ENCODE measurements at regions not wholly inside any gene's neighbourhood (a gene's known extent, or its start where the extent isn't known, plus 50 kb on each side); places are given as distances from the start of the nearest gene placed in this dataset.

- Histone ChIP-seq H2AK5ac (ENCODE audit: insufficient read length, low read length) (no peak overlapping the region), H3K18ac (ENCODE audit: insufficient read length, low read depth, low read length) (no peak overlapping the region), H3K9ac (ENCODE audit: extremely low read depth, insufficient read length, low read length) (no peak overlapping the region), H4K91ac (ENCODE audit: insufficient read length, low read depth, low read length) (no peak overlapping the region), H4K5ac (ENCODE audit: insufficient read length, low read depth, low read length) (no peak overlapping the region), H3K9me3 (ENCODE audit: control insufficient read depth, low read depth, low read length) (no peaks in the 10 kb centered on the region), H3K4me1 (ENCODE audit: insufficient read depth, low read length) (no peaks in the 10 kb centered on the region), H3K23me2 (ENCODE audit: insufficient read length, low read depth, low read length, poor library complexity, severe bottlenecking) (no peaks in the 10 kb centered on the region), H2BK15ac (ENCODE audit: low read depth, low read length) (no peak overlapping the region), H3K56ac (ENCODE audit: insufficient read length, low read depth, low read length) (no peak overlapping the region), H3K4me2 (ENCODE audit: insufficient read depth, insufficient read length, low read length) (no peak overlapping the region), H3K27ac (ENCODE audit: insufficient read length, low read depth, low read length) (no peak overlapping the region), H2BK5ac (ENCODE audit: insufficient read length, low read length) (no peak overlapping the region), H3K14ac (ENCODE audit: insufficient read depth, low read length) (no peak overlapping the region), H3K79me2 (ENCODE audit: insufficient read depth, low read length) (no peaks in the 10 kb centered on the region), H3K79me1 (ENCODE audit: insufficient read depth, low read depth, low read length, poor library complexity, severe bottlenecking) (no peaks in the 10 kb centered on the region), H3K4ac (ENCODE audit: low read depth, low read length) (no peak overlapping the region), H3K23ac (ENCODE audit: insufficient read length, low read depth, low read length) (no peak overlapping the region), H4K8ac (replicated peaks; ENCODE audit: insufficient read length, low read depth, low read length) (no peak overlapping the region), H2BK12ac (ENCODE audit: insufficient read length, low read depth, low read length) (no peak overlapping the region), H2BK120ac (ENCODE audit: low read depth, low read length, poor library complexity, severe bottlenecking) (no peak overlapping the region), H4K20me1 (ENCODE audit: control insufficient read depth, insufficient read depth, insufficient read length) (no peaks in the 10 kb centered on the region), H2AFZ (ENCODE audit: low read length) (no peak overlapping the region), H3K27me3 (ENCODE audit: insufficient read depth, low read length) (no peaks in the 10 kb centered on the region), H2BK20ac (ENCODE audit: low read depth, low read length, poor library complexity, severe bottlenecking) (no peak overlapping the region), H3T11ph (ENCODE audit: low read length) (no peak overlapping the region)
- Mint-ChIP-seq H3K4me3 (no peak overlapping the region), H3K27me3 (ENCODE audit: low read depth) (no peaks in the 10 kb centered on the region), H3K27ac (no peak overlapping the region; a peak in 1 of 7 replicates), H3K36me3 (ENCODE audit: insufficient read depth in 1 of 3, low read depth in 3 of 3) (no peaks in the 10 kb centered on the region), H3K9me3 (peaks cover 0 to 3% of the 10 kb centered on the region in 2 experiments; a peak in 1 of 5 replicates), H3K4me1 (peaks cover 6 to 12% of the 10 kb centered on the region in 2 experiments)
- no peak for TF ChIP-seq CTCF (conservative IDR thresholded peaks at IDR 0.05)
- WGBS (ENCODE audit: extremely low coverage, insufficient read length, low lambda C conversion rate): no CpG with 5 or more reads among the region's 3 CpGs
- no peak for DNase-seq
Measured at GRCh38 chr15:79635897-79636561, 203.9 kb downstream of the MINAR1 start.
